Prostate gland (tissue), 2 donors: ENCODE measurements at regions not wholly inside any gene's neighbourhood (a gene's known extent, or its start where the extent isn't known, plus 50 kb on each side); places are given as distances from the start of the nearest gene placed in this dataset.

Experiments used
- DNase-seq: peaks from one replicate; pipeline ENCODE4 v3.0.0-alpha.2; 2019; ENCODE audit warnings: low spot score
- H3K27ac ChIP-seq, 2 donors: fragments of 200-600 bp; sonication (generic); 2 replicates each; pipeline ENCODE4 v1.5.1; 2017 to 2019
- H3K27me3 ChIP-seq: fragments of 200-600 bp; sonication (generic); replicated peaks from 2 replicates; pipeline ENCODE4 v1.5.1; 2019; ENCODE audit not compliant: insufficient read depth
- H3K36me3 ChIP-seq, 2 donors: fragments of 200-600 bp; sonication (generic); 1 replicate in 1 of 2; 2 replicates in 1 of 2; pipeline versions ENCODE4 v1.5.1 to v1.8.1; 2017 to 2019
- H3K4me1 ChIP-seq: fragments of 200-600 bp; sonication (generic); replicated peaks from 2 replicates; pipeline ENCODE4 v1.5.1; 2019
- H3K4me3 ChIP-seq, 2 donors: fragments of 200-600 bp; sonication (generic); 2 replicates each; pipeline ENCODE4 v1.5.1; 2017 to 2019
- H3K9me3 ChIP-seq: fragments of 200-600 bp; sonication (generic); 2 replicates; pipeline ENCODE4 v1.5.1; 2017
- POLR2A ChIP-seq: fragments of 450-650 bp; IDR thresholded peaks from one replicate; pipeline ENCODE4 v1.6.1; 2016; ENCODE audit warnings: antibody characterized with exemption, mild to moderate bottlenecking
- POLR2AphosphoS5 ChIP-seq: sonication (generic); formaldehyde crosslinking; IDR thresholded peaks from one replicate; pipeline ENCODE4 v1.6.1; 2017; ENCODE audit warnings: antibody characterized with exemption
- WGBS: methylation state at CpG from one replicate; pipeline ENCODE4 v1.1.5; 2018; 5-methylcytosine and 5-hydroxymethylcytosine counted together
- intact Hi-C: fragments of 100-400 bp; cut with DNase I; formaldehyde crosslinking; loops from one replicate; pipeline ENCODE4 v1.14.2; 2022
- TF ChIP-seq, protein P1 (sequence below), 4 experiments: fragments of 200-600 bp in 2 of 4; fragments of 450-650 bp in 2 of 4; sonication (generic) in 2 of 4; IDR thresholded peaks; 1 replicate in 3 of 4; 2 replicates in 1 of 4; pipeline ENCODE4 v1.5.1; 2016 to 2019; ENCODE audit warnings: antibody characterized with exemption in 4 of 4, mild to moderate bottlenecking in 2 of 4, moderate library complexity in 2 of 4

DNA sequence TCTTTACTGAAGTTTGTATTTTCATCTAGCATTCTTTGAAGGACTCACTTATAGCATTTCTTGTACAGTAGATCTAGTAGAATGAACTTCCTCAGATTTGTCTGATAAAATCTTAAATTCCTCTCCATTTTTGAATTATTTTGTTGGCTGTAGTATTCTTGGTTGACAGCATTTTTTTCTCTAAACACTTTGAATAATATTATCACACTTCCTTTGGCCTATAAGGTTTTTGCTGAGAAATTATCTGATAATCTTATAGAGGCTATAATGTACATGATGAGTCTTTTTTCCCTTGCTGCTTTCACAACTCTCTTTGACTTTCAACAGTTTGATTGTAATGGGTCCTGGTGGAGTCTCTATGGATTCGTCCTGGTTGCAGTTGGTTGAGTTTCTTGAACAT is 169.5 kb downstream of the NOL4 start:
- no peak overlapping the region for H3K4me3 ChIP-seq
- no peak for DNase-seq
- no peak for TF ChIP-seq POLR2A
- TF ChIP-seq, protein P1, sequence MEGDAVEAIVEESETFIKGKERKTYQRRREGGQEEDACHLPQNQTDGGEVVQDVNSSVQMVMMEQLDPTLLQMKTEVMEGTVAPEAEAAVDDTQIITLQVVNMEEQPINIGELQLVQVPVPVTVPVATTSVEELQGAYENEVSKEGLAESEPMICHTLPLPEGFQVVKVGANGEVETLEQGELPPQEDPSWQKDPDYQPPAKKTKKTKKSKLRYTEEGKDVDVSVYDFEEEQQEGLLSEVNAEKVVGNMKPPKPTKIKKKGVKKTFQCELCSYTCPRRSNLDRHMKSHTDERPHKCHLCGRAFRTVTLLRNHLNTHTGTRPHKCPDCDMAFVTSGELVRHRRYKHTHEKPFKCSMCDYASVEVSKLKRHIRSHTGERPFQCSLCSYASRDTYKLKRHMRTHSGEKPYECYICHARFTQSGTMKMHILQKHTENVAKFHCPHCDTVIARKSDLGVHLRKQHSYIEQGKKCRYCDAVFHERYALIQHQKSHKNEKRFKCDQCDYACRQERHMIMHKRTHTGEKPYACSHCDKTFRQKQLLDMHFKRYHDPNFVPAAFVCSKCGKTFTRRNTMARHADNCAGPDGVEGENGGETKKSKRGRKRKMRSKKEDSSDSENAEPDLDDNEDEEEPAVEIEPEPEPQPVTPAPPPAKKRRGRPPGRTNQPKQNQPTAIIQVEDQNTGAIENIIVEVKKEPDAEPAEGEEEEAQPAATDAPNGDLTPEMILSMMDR (IDR thresholded peaks at IDR 0.05) = no peak
- no peak for TF ChIP-seq POLR2AphosphoS5
- 84% methylated on average over 1 of the region's 1 CpG for WGBS
- H3K27ac ChIP-seq = no peak overlapping the region
- no peaks in the 10 kb centered on the region for H3K27me3 ChIP-seq
- intact Hi-C loops = no loop called here
- H3K9me3 ChIP-seq = no peaks in the 10 kb centered on the region
- no peaks in the 10 kb centered on the region for H3K36me3 ChIP-seq
- H3K4me1 ChIP-seq = no peaks in the 10 kb centered on the region

DNA sequence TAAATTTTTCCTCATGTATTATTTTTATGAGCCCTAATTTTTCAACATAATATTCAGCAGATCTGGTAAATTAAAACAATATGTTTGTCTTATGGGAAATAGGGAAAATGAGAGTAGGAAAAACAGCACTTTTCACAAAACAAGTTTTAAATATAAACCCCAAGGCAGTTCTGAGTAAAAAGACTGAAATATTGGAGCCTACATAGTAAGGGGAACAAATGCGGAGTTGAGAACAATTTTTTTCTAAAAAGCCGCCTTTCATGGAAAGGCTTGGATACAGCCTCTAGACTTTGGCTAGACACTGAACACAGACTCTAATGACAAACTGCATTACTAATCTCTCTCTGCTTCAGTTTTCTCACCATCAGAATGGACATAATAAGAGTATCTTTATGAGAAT is 174.1 kb downstream of the NOL4 start:
- no peaks in the 10 kb centered on the region for H3K9me3 ChIP-seq
- intact Hi-C loops = no loop called here
- H3K4me1 ChIP-seq = no peaks in the 10 kb centered on the region
- H3K4me3 ChIP-seq = no peak overlapping the region
- no peak overlapping the region for H3K27ac ChIP-seq
- no peak for DNase-seq
- no peak for TF ChIP-seq POLR2A
- TF ChIP-seq, protein P1 (IDR thresholded peaks at IDR 0.05) = no peak
- no peak for TF ChIP-seq POLR2AphosphoS5
- H3K27me3 ChIP-seq = no peaks in the 10 kb centered on the region
- H3K36me3 ChIP-seq = no peaks in the 10 kb centered on the region
- 92% methylated on average over 2 of the region's 2 CpGs for WGBS

DNA sequence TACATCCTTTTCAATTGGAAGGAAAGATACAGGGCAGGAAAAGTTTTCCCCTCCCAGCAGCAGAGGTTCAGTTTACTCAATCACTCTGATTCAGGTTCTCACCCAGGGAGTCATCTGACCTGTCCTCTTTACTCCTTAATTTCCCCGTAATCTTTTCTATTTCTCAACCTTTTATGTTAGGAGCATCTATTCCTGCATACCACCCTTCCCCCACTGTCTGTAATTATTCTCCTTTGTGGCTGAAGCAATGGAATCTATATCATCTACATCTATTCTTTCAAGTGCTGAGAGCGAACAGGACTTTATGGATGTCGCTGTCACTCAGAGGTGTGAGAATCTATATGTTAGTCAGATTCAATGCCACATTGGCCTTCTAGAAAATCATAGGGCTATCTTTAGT is 175.2 kb downstream of the NOL4 start:
- TF ChIP-seq POLR2A (no peak), POLR2AphosphoS5 (no peak)
- TF ChIP-seq, protein P1 (IDR thresholded peaks at IDR 0.05) = no peak
- intact Hi-C loops = no loop called here
- no peaks in the 10 kb centered on the region for H3K4me1 ChIP-seq
- H3K27ac ChIP-seq = no peak overlapping the region
- no peaks in the 10 kb centered on the region for H3K9me3 ChIP-seq
- WGBS = 63% methylated on average over 3 of the region's 3 CpGs
- no peaks in the 10 kb centered on the region for H3K27me3 ChIP-seq
- no peaks in the 10 kb centered on the region for H3K36me3 ChIP-seq
- DNase-seq = no peak
- H3K4me3 ChIP-seq = no peak overlapping the region

DNA sequence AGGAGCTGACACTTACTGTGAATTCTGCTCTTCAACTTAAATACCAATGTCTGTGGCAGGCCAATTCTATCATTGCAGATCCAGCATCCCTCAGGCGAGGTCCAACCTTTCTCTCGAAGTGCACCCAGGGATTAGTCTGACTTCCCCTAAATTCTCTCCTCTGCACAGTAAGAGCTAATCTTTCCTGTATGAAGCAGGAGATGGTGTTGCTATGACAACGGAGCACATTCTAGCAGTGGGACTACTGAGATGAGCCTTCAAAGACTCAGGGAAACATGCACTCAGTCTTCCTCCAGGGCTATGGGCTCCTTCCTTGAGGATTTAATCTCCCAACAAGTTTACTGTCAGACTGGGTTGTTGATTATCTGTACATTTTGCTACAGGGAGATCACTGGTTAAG is 176.3 kb downstream of the NOL4 start:
- Histone ChIP-seq H3K27ac (no peak overlapping the region), H3K4me3 (no peak overlapping the region), H3K27me3 (no peaks in the 10 kb centered on the region), H3K4me1 (no peaks in the 10 kb centered on the region), H3K36me3 (no peaks in the 10 kb centered on the region), H3K9me3 (no peaks in the 10 kb centered on the region)
- WGBS = 81% methylated on average over 3 of the region's 3 CpGs
- TF ChIP-seq POLR2A (no peak), POLR2AphosphoS5 (no peak)
- TF ChIP-seq, protein P1 (IDR thresholded peaks at IDR 0.05) = no peak
- DNase-seq = no peak
- intact Hi-C loops = no loop called here

DNA sequence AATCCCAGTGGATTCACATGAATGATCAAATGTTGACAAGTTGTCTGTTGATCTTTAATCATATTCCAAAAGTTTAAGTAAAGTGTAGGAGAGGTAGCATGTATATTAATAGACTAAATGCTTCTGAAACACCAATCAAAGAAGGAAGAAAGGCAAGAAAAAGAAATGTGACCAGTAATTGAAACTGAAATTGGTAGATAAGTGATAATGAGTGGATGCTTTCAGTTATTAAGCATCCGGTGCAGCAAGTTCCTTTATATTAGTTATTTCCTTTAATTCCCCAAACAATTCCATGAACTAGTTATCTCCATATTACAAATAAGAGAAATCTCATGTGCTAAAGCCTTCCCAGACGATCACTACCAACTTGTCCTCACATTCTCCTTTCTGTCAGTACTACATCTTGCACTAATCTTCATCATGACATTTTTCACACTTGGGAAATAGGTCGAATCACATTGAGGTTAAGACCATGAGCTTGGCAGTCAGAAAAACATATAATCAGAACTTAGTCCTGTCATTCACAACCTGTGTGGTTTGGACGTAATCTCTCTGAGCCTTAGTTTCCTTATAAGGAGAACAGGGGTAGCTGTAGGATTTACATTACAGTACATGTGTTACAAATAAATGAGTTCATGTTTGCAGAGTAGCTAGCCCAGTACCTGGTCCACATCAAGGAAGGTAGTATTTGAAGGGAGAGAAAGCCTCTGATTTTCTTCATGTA is 182.1 kb downstream of the NOL4 start:
- intact Hi-C loops = no loop called here
- Histone ChIP-seq H3K4me1 (no peaks in the 10 kb centered on the region), H3K4me3 (no peak overlapping the region), H3K36me3 (no peaks in the 10 kb centered on the region), H3K27me3 (no peaks in the 10 kb centered on the region), H3K9me3 (no peaks in the 10 kb centered on the region), H3K27ac (no peak overlapping the region)
- no peak for DNase-seq
- WGBS = 88% methylated on average over 4 of the region's 4 CpGs
- TF ChIP-seq POLR2A = no peak
- no peak for TF ChIP-seq POLR2AphosphoS5
- TF ChIP-seq, protein P1 (IDR thresholded peaks at IDR 0.05) = no peak
